Stomach smooth muscle (tissue), 2 donors: ENCODE measurements at regions not wholly inside any gene's neighbourhood (a gene's known extent, or its start where the extent isn't known, plus 50 kb on each side); places are given as distances from the start of the nearest gene placed in this dataset.

Experiments used
- H3K27ac ChIP-seq: one replicate; pipeline ENCODE4 v1.7.0; 2013; ENCODE audit warnings: mild to moderate bottlenecking, low read length, inconsistent platforms
- H3K27me3 ChIP-seq, 2 donors: one replicate each; pipeline ENCODE4 v1.7.0; 2013; ENCODE audit warnings: low read length in 2 of 2; ENCODE audit not compliant: insufficient read depth in 2 of 2, control insufficient read depth in 1 of 2
- H3K36me3 ChIP-seq, 2 donors: one replicate each; pipeline ENCODE4 v1.7.0; 2013; ENCODE audit warnings: low read length in 2 of 2; ENCODE audit not compliant: control insufficient read depth in 2 of 2, insufficient read depth in 2 of 2
- H3K4me1 ChIP-seq: one replicate; pipeline ENCODE4 v1.7.0; 2013; ENCODE audit warnings: low read length; ENCODE audit not compliant: control insufficient read depth, insufficient read depth
- H3K4me3 ChIP-seq, 2 donors: one replicate each; pipeline ENCODE4 v1.7.0; 2013; ENCODE audit warnings: low read length in 2 of 2
- H3K9ac ChIP-seq, 2 donors: one replicate each; pipeline ENCODE4 v1.7.0; 2013; ENCODE audit warnings: low read length in 2 of 2, mild to moderate bottlenecking in 1 of 2
- H3K9me3 ChIP-seq, 2 donors: one replicate each; pipeline ENCODE4 v1.7.0; 2013; ENCODE audit warnings: low read length in 2 of 2; ENCODE audit not compliant: control insufficient read depth in 2 of 2
- donor health status: healthy.
- donor health status: Pancreatic carcinoma.

GRCh38 chr20:11529047-11529446 lies 388.6 kb upstream of the BTBD3 start:
- peaks cover 0 to under 1% of the 10 kb centered on the region in 2 donors for H3K9me3 ChIP-seq

GRCh38 chr20:11537032-11537431 lies 380.7 kb upstream of the BTBD3 start:
- Histone ChIP-seq H3K27me3 (no peaks in the 10 kb centered on the region), H3K9me3 (no peaks in the 10 kb centered on the region), H3K9ac (no peak overlapping the region), H3K4me1 (no peaks in the 10 kb centered on the region), H3K36me3 (no peaks in the 10 kb centered on the region), H3K4me3 (no peak overlapping the region), H3K27ac (no peak overlapping the region)

More at GRCh38 chr20:11529047-11529446, 388.6 kb upstream of the BTBD3 start:
- Histone ChIP-seq H3K9ac (no peak overlapping the region), H3K36me3 (no peaks in the 10 kb centered on the region), H3K27me3 (no peaks in the 10 kb centered on the region), H3K4me1 (no peaks in the 10 kb centered on the region), H3K27ac (no peak overlapping the region), H3K4me3 (no peak overlapping the region)

GRCh38 chr20:11539450-11539849 lies 378.2 kb upstream of the BTBD3 start:
- Histone ChIP-seq H3K9ac (no peak overlapping the region), H3K9me3 (no peaks in the 10 kb centered on the region), H3K36me3 (no peaks in the 10 kb centered on the region), H3K27me3 (no peaks in the 10 kb centered on the region), H3K4me3 (no peak overlapping the region), H3K4me1 (no peaks in the 10 kb centered on the region), H3K27ac (no peak overlapping the region)

DNA sequence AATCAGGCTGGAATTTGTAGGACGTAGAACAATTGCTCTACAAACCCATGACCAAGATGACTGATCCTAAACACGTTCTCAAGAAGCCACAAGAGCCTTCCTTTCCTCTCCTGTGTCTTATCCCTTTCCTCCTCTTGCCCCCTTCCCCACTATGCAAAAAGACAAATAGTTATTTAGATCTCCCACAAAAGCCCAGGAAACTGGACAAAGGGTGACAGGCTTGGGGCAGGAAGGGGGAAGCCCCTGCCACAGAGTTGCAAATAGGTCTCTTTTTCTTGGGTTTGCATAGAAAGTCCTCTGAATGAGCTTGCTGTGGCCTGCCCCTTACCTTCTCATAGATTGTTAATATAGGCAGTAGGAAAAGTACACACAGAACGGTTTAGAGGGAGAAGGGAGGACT lies 377.1 kb upstream of the BTBD3 start:
- H3K27me3 ChIP-seq: no peaks in the 10 kb centered on the region
- no peak overlapping the region for H3K4me3 ChIP-seq
- H3K4me1 ChIP-seq: no peaks in the 10 kb centered on the region
- no peaks in the 10 kb centered on the region for H3K36me3 ChIP-seq
- H3K9me3 ChIP-seq: no peaks in the 10 kb centered on the region
- no peak overlapping the region for H3K27ac ChIP-seq
- no peak overlapping the region for H3K9ac ChIP-seq

DNA sequence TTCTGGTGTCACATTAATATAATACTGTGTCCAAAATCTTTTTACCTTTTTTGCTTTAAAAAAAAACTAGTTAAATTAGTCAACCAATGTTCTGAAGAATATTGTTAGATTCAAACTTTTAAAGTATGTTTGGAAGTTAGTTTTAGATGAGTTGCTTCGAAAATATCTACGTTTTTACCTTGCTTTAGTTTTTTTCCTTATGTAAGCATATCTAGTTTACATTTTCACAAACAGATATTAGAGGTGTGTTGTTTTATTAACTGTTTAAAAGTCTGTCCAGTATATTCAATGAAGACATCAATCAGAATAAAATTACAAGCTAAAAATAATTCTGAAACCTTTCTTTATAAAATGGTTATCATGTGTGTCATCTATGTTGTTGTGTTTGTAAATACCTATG lies 375.0 kb upstream of the BTBD3 start:
- Histone ChIP-seq H3K4me3 (no peak overlapping the region), H3K9me3 (no peaks in the 10 kb centered on the region), H3K27ac (no peak overlapping the region), H3K36me3 (no peaks in the 10 kb centered on the region), H3K27me3 (no peaks in the 10 kb centered on the region), H3K4me1 (no peaks in the 10 kb centered on the region), H3K9ac (no peak overlapping the region)

DNA sequence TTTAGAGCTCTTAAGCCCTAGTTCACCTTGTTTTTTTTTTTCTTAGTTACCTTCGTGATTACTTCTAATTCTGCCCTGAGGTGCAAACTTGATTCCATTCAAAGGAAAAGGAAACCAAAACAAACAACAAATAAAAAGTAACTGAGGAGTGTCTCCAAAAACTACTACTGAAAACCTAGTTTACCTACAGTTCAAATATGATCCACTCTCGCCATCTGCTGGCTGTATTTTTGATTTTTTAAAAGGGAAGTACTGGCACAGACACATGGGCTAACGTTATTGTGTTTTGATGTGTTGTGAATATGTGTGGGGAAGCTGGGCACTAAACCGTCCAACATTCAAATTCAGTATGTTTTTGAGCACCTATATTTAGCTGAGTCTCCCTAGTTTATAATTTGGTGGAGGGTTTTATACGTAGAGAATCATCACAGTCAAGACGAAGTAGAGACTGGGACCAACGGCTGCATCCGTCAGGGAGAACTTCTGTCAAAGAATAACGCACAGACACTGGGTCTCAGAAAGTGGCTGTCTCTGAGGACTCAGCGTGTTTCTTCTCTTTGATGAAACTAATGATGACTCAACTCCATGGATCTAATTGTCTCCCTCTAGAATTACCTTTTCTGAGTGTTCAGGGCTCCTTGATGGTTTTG lies 373.5 kb upstream of the BTBD3 start:
- Histone ChIP-seq H3K36me3 (no peaks in the 10 kb centered on the region), H3K9me3 (no peaks in the 10 kb centered on the region), H3K9ac (no peak overlapping the region), H3K4me3 (peak overlapping the region in 1 of 2 donors; percentile 33), H3K27ac (no peak overlapping the region), H3K27me3 (no peaks in the 10 kb centered on the region), H3K4me1 (no peaks in the 10 kb centered on the region)

GRCh38 chr20:11546939-11547338 lies 370.8 kb upstream of the BTBD3 start:
- Histone ChIP-seq H3K9ac (no peak overlapping the region), H3K4me3 (no peak overlapping the region), H3K9me3 (no peaks in the 10 kb centered on the region), H3K27me3 (no peaks in the 10 kb centered on the region), H3K4me1 (no peaks in the 10 kb centered on the region), H3K27ac (no peak overlapping the region), H3K36me3 (no peaks in the 10 kb centered on the region)

DNA sequence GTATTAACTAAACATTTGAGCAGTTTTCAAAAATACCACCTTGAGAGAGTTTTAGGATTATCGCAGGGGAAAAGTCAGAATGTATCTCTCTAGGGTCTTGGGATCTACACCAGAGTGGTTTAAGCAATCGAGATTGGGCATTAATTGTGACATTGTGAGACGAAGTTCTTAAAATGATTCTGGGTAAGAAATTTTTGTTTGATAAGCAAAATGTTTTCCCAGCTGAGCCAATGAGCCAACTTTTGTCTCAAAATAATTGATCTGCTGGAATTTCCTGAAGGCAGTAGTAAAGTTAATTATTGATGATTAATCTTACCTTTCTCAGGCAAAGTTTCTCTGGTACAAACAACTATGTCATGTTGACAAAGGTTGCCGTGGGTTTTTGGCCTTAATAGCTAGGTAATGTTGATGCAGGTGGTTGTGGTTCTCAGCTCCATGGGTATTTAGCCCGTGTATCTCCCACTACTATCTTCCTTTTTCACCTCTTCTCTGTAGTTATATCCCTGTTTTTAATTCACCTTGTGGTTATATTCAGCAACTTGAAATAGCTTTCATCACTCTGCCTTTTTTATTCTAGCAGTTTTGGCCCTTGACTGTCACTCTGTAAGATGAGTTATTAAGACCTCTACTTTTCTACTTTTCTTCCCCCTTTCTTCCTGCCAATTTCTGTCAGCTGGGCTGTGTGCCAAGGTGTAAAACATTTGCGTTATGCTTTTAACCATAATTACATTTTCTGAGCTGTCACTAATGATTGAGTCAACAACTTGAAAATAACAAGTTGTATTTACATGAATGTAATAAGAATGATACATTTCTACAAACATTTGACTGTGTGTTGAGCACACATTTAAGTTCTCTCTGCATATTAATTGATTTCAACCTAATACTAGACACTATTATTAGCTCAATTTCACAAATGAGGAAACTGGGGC lies 368.3 kb upstream of the BTBD3 start:
- H3K4me1 ChIP-seq: no peaks in the 10 kb centered on the region
- H3K9me3 ChIP-seq: no peaks in the 10 kb centered on the region
- H3K27me3 ChIP-seq: no peaks in the 10 kb centered on the region
- H3K27ac ChIP-seq: no peak overlapping the region
- H3K36me3 ChIP-seq: no peaks in the 10 kb centered on the region
- H3K9ac ChIP-seq: no peak overlapping the region
- H3K4me3 ChIP-seq: no peak overlapping the region

DNA sequence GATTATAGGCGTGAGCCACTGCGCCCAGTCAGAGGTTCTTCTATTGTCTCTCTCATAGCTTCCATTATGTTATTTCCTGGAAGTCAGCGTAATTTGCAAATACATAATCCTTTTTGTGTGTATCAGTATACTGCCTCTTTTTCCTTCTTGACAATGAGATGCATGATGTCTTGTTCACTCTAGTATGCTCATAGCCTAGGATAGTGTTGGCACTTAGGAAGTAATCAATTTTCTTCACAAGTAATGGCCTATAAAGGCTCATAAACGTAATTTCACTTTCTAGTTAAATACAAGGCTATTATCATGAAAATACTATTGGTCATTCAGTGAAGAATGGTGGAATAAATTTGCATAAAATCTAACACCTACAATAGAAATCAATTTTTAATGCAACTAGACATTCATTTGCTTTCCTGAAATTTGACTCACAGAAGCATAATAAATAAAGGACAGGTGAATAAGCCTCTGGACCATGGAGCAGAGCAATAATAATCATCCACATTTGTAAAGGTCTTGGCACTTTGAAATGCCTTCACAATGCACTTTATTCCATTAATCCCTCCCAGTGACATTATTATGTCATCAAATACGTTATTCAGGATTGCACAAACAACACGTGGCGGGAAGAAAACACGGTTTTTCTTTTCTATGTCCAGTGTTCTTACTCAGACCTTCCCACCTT lies 366.9 kb upstream of the BTBD3 start:
- Histone ChIP-seq H3K27ac (no peak overlapping the region), H3K9ac (no peak overlapping the region), H3K36me3 (no peaks in the 10 kb centered on the region), H3K4me3 (no peak overlapping the region), H3K4me1 (no peaks in the 10 kb centered on the region), H3K9me3 (no peaks in the 10 kb centered on the region), H3K27me3 (no peaks in the 10 kb centered on the region)

- no peak overlapping the region for H3K9ac ChIP-seq
- H3K4me3 ChIP-seq: no peak overlapping the region
- no peaks in the 10 kb centered on the region for H3K36me3 ChIP-seq
- H3K27ac ChIP-seq: no peak overlapping the region
- H3K4me1 ChIP-seq: no peaks in the 10 kb centered on the region
- H3K27me3 ChIP-seq: no peaks in the 10 kb centered on the region
- H3K9me3 ChIP-seq: no peaks in the 10 kb centered on the region
Observed at GRCh38 chr20:11551479-11551878, 366.2 kb upstream of the BTBD3 start.
